SK-N-SH treated with all-trans-retinoic acid at 6 μM for 48 hours (cell line): ENCODE measurements at regions not wholly inside any gene's neighbourhood (a gene's known extent, or its start where the extent isn't known, plus 50 kb on each side); places are given as distances from the start of the nearest gene placed in this dataset.

ENCODE experiments used
- ATAC-seq: fragments of 200-7000 bp; cut with Tn5 transposase; 3 replicates; pipeline ENCODE4 v1.9.1; 2020; ENCODE audit warnings: mild to moderate bottlenecking, moderate library complexity
- ARNTL ChIP-seq: fragments of 450-650 bp; formaldehyde crosslinking; IDR thresholded peaks from 2 replicates; pipeline ENCODE4 v1.5.0; 2020; ENCODE audit warnings: low read depth, mild to moderate bottlenecking, moderate library complexity, borderline replicate concordance
- BACH2 ChIP-seq: fragments of 250-450 bp; sonication (Bioruptor Pico); IDR thresholded peaks from 2 replicates; pipeline ENCODE4 v1.9.0; 2021; ENCODE audit warnings: mild to moderate bottlenecking, borderline replicate concordance
- CREB5 ChIP-seq: fragments of 250-450 bp; sonication (Bioruptor Pico); IDR thresholded peaks from 2 replicates; pipeline ENCODE4 v1.5.1; 2020; ENCODE audit warnings: low read depth, mild to moderate bottlenecking, moderate library complexity
- CSDC2 ChIP-seq: fragments of 250-450 bp; sonication (Bioruptor Pico); IDR thresholded peaks from 2 replicates; pipeline ENCODE4 v1.5.0; 2020; ENCODE audit warnings: mild to moderate bottlenecking, moderate library complexity
- ESRRG ChIP-seq: fragments of 250-450 bp; sonication (Bioruptor Pico); IDR thresholded peaks from 2 replicates; pipeline ENCODE4 v1.6.1; 2021; ENCODE audit warnings: mild to moderate bottlenecking
- GLIS3 ChIP-seq: fragments of 250-450 bp; sonication (Bioruptor Pico); IDR thresholded peaks from 2 replicates; pipeline ENCODE4 v1.5.0; 2020; ENCODE audit warnings: mild to moderate bottlenecking, moderate library complexity
- ISL1 ChIP-seq: fragments of 250-450 bp; sonication (Bioruptor Pico); IDR thresholded peaks from 2 replicates; pipeline ENCODE4 v2.1.2; 2022; ENCODE audit warnings: mild to moderate bottlenecking, moderate library complexity
- OSR1 ChIP-seq: fragments of 250-450 bp; sonication (Bioruptor Pico); IDR thresholded peaks from 2 replicates; pipeline ENCODE4 v1.8.0; 2022; ENCODE audit warnings: moderate library complexity, mild to moderate bottlenecking, inconsistent platforms
- POU6F1 ChIP-seq: fragments of 250-450 bp; sonication (Bioruptor Pico); IDR thresholded peaks from 2 replicates; pipeline ENCODE4 v1.8.0; 2021; ENCODE audit warnings: low read depth, mild to moderate bottlenecking, moderate library complexity, borderline replicate concordance
- RARB ChIP-seq: fragments of 250-450 bp; sonication (Bioruptor Pico); IDR thresholded peaks from 2 replicates; pipeline ENCODE4 v1.8.0; 2021; ENCODE audit warnings: mild to moderate bottlenecking, moderate library complexity
- TCF4 ChIP-seq: fragments of 250-450 bp; sonication (Bioruptor Pico); IDR thresholded peaks from 2 replicates; pipeline ENCODE4 v1.8.0; 2021; ENCODE audit warnings: mild to moderate bottlenecking, moderate library complexity, borderline replicate concordance
- ZC3H10 ChIP-seq: fragments of 250-450 bp; sonication (Bioruptor Pico); IDR thresholded peaks from 2 replicates; pipeline ENCODE4 v1.5.1; 2021; ENCODE audit warnings: mild to moderate bottlenecking, moderate library complexity
- ZFP3 ChIP-seq: fragments of 250-450 bp; sonication (Bioruptor Pico); IDR thresholded peaks from 2 replicates; pipeline ENCODE4 v1.5.0; 2020; ENCODE audit warnings: mild to moderate bottlenecking, moderate library complexity
- ZFP30 ChIP-seq: fragments of 450-650 bp; formaldehyde crosslinking; IDR thresholded peaks from 2 replicates; pipeline ENCODE4 v1.5.0; 2022; ENCODE audit warnings: mild to moderate bottlenecking, moderate library complexity
- ZNF565 ChIP-seq: fragments of 450-650 bp; formaldehyde crosslinking; conservative IDR thresholded peaks from 2 replicates; pipeline ENCODE4 v1.5.0; 2020; ENCODE audit warnings: low read depth, mild to moderate bottlenecking, moderate library complexity
- ZNF70 ChIP-seq: fragments of 450-650 bp; formaldehyde crosslinking; IDR thresholded peaks from 2 replicates; pipeline ENCODE4 v1.5.0; 2020; ENCODE audit warnings: mild to moderate bottlenecking, moderate library complexity
- ZNF8 ChIP-seq: fragments of 450-650 bp; formaldehyde crosslinking; IDR thresholded peaks from 2 replicates; pipeline ENCODE4 v1.5.0; 2020; ENCODE audit warnings: mild to moderate bottlenecking, moderate library complexity

- ATAC-seq, result no peak
- TF ChIP-seq ZC3H10 (CRISPR knock-in tag), result no peak
- TF ChIP-seq ZNF565, result no peak
- TF ChIP-seq OSR1, result no peak
- no peak for TF ChIP-seq ZNF70
- no peak for TF ChIP-seq TCF4 (CRISPR knock-in tag)
- no peak for TF ChIP-seq BACH2 (CRISPR knock-in tag)
- no peak for TF ChIP-seq GLIS3 (CRISPR knock-in tag)
- TF ChIP-seq POU6F1 (CRISPR knock-in tag), result no peak
- TF ChIP-seq ZFP3 (CRISPR knock-in tag), result no peak
- TF ChIP-seq, all 23 proteins: peak for 0
These were observed 198.6 kb upstream of the HMHB1 start for GRCh38 chr5:143613329-143613728.

- no peak for TF ChIP-seq ZNF8
- no peak for ATAC-seq
These were observed 201.0 kb upstream of the HMHB1 start for GRCh38 chr5:143610946-143611345.

- no peak for ATAC-seq
- TF ChIP-seq CREB5 (CRISPR knock-in tag), result no peak
- TF ChIP-seq ARNTL (CRISPR knock-in tag), result no peak
- TF ChIP-seq TCF4 (CRISPR knock-in tag), result no peak
- no peak for TF ChIP-seq ZFP3 (CRISPR knock-in tag)
- no peak for TF ChIP-seq ZNF8
- no peak for TF ChIP-seq RARB
- no peak for TF ChIP-seq ISL1 (CRISPR knock-in tag)
- no peak for TF ChIP-seq OSR1
- TF ChIP-seq ZC3H10 (CRISPR knock-in tag), result no peak
- TF ChIP-seq GLIS3 (CRISPR knock-in tag), result no peak
- TF ChIP-seq ZFP30 (CRISPR knock-in tag), result no peak
These were observed 202.7 kb upstream of the NR3C1 start for GRCh38 chr5:143606043-143606752.

GRCh38 chr5:143605403-143606005 is 202.0 kb upstream of the NR3C1 start:
- no peak for ATAC-seq
- TF ChIP-seq RARB (no peak), CSDC2 (CRISPR knock-in tag) (no peak), POU6F1 (CRISPR knock-in tag) (no peak), ZC3H10 (CRISPR knock-in tag) (no peak), ISL1 (CRISPR knock-in tag) (no peak), GLIS3 (CRISPR knock-in tag) (no peak)
- TF ChIP-seq, all 23 proteins: peak for 0

GRCh38 chr5:143601917-143602333 is 198.4 kb upstream of the NR3C1 start:
- ATAC-seq, result no peak
- TF ChIP-seq GLIS3 (CRISPR knock-in tag) (no peak), ZC3H10 (CRISPR knock-in tag) (no peak), ISL1 (CRISPR knock-in tag) (no peak)

- TF ChIP-seq ESRRG (no peak), CSDC2 (CRISPR knock-in tag) (no peak), ZNF70 (no peak), RARB (no peak)
- no peak for ATAC-seq
These were observed 197.9 kb upstream of the NR3C1 start for GRCh38 chr5:143601357-143601756.
